ENCODE measurements at regions not wholly inside any gene's neighbourhood (a gene's known extent, or its start where the extent isn't known, plus 50 kb on each side); places are given as distances from the start of the nearest gene placed in this dataset.

- Histone ChIP-seq H3K9me3 (ENCODE audit: low read length) (peaks cover 12% of the 10 kb centered on the region), H3K36me3 (ENCODE audit: insufficient read depth, low read length) (no peaks in the 10 kb centered on the region), H3K9me2 (replicated peaks; ENCODE audit: insufficient read depth, low read length) (no peaks in the 10 kb centered on the region), H3K4me1 (ENCODE audit: low read length) (no peaks in the 10 kb centered on the region), H3K4me2 (ENCODE audit: low read depth, low read length, poor library complexity, severe bottlenecking) (no peak overlapping the region), H4K20me1 (ENCODE audit: insufficient read depth, low read depth, low read length) (no peaks in the 10 kb centered on the region), H3K27ac (ENCODE audit: low read length) (no peak overlapping the region), H3K79me2 (ENCODE audit: low read length) (no peaks in the 10 kb centered on the region), H3K9ac (ENCODE audit: low read length) (no peak overlapping the region), H3K27me3 (ENCODE audit: low read length) (no peaks in the 10 kb centered on the region), H3K4me3 (ENCODE audit: low read length) (no peak overlapping the region), H2AFZ (ENCODE audit: low read length) (no peak overlapping the region)
- DNase-seq = no peak
Measured at GRCh38 chr3:28768439-28768838, 419.8 kb upstream of the AZI2 start.

- no peak overlapping the region for H3K4me2 ChIP-seq (ENCODE audit: low read depth, low read length, poor library complexity, severe bottlenecking)
- H3K9me2 ChIP-seq (replicated peaks; ENCODE audit: insufficient read depth, low read length) = no peaks in the 10 kb centered on the region
- DNase-seq = no peak
- H2AFZ ChIP-seq (ENCODE audit: low read length) = no peak overlapping the region
- peaks cover 9% of the 10 kb centered on the region for H3K9me3 ChIP-seq (ENCODE audit: low read length)
- no peaks in the 10 kb centered on the region for H4K20me1 ChIP-seq (ENCODE audit: insufficient read depth, low read depth, low read length)
- H3K36me3 ChIP-seq (ENCODE audit: insufficient read depth, low read length) = no peaks in the 10 kb centered on the region
- no peak overlapping the region for H3K9ac ChIP-seq (ENCODE audit: low read length)
- H3K27me3 ChIP-seq (ENCODE audit: low read length) = no peaks in the 10 kb centered on the region
- H3K79me2 ChIP-seq (ENCODE audit: low read length) = no peaks in the 10 kb centered on the region
- no peak overlapping the region for H3K4me3 ChIP-seq (ENCODE audit: low read length)
- no peak overlapping the region for H3K27ac ChIP-seq (ENCODE audit: low read length)
- no peaks in the 10 kb centered on the region for H3K4me1 ChIP-seq (ENCODE audit: low read length)
Measured at GRCh38 chr3:28777806-28778475, 429.3 kb upstream of the AZI2 start.

GRCh38 chr3:28780480-28780879 is 431.9 kb upstream of the AZI2 start:
- Histone ChIP-seq H3K27me3 (ENCODE audit: low read length) (no peaks in the 10 kb centered on the region), H3K4me2 (ENCODE audit: low read depth, low read length, poor library complexity, severe bottlenecking) (no peak overlapping the region), H3K9me2 (replicated peaks; ENCODE audit: insufficient read depth, low read length) (no peaks in the 10 kb centered on the region)

GRCh38 chr3:28781053-28781452 is 432.4 kb upstream of the AZI2 start:
- no peak overlapping the region for H3K27ac ChIP-seq (ENCODE audit: low read length)
- H4K20me1 ChIP-seq (ENCODE audit: insufficient read depth, low read depth, low read length) = no peaks in the 10 kb centered on the region
- no peaks in the 10 kb centered on the region for H3K27me3 ChIP-seq (ENCODE audit: low read length)
- H3K36me3 ChIP-seq (ENCODE audit: insufficient read depth, low read length) = no peaks in the 10 kb centered on the region
- H3K79me2 ChIP-seq (ENCODE audit: low read length) = no peaks in the 10 kb centered on the region
- no peak overlapping the region for H3K4me3 ChIP-seq (ENCODE audit: low read length)
- no peak for DNase-seq
- no peaks in the 10 kb centered on the region for H3K4me1 ChIP-seq (ENCODE audit: low read length)
- H3K4me2 ChIP-seq (ENCODE audit: low read depth, low read length, poor library complexity, severe bottlenecking) = no peak overlapping the region
- H2AFZ ChIP-seq (ENCODE audit: low read length) = no peak overlapping the region
- H3K9ac ChIP-seq (ENCODE audit: low read length) = no peak overlapping the region
- H3K9me2 ChIP-seq (replicated peaks; ENCODE audit: insufficient read depth, low read length) = no peaks in the 10 kb centered on the region
- peaks cover 3% of the 10 kb centered on the region for H3K9me3 ChIP-seq (ENCODE audit: low read length)

More at GRCh38 chr3:28780480-28780879, 431.9 kb upstream of the AZI2 start:
- Histone ChIP-seq H4K20me1 (ENCODE audit: insufficient read depth, low read depth, low read length) (no peaks in the 10 kb centered on the region), H3K4me1 (ENCODE audit: low read length) (no peaks in the 10 kb centered on the region), H3K36me3 (ENCODE audit: insufficient read depth, low read length) (no peaks in the 10 kb centered on the region), H3K79me2 (ENCODE audit: low read length) (no peaks in the 10 kb centered on the region), H2AFZ (ENCODE audit: low read length) (no peak overlapping the region), H3K9ac (ENCODE audit: low read length) (no peak overlapping the region), H3K27ac (ENCODE audit: low read length) (no peak overlapping the region), H3K4me3 (ENCODE audit: low read length) (no peak overlapping the region), H3K9me3 (ENCODE audit: low read length) (peaks cover 3% of the 10 kb centered on the region)
- DNase-seq = no peak

- H3K36me3 ChIP-seq (ENCODE audit: insufficient read depth, low read length) = no peaks in the 10 kb centered on the region
- no peaks in the 10 kb centered on the region for H3K27me3 ChIP-seq (ENCODE audit: low read length)
- H3K4me1 ChIP-seq (ENCODE audit: low read length) = no peaks in the 10 kb centered on the region
- no peak for DNase-seq
- no peak overlapping the region for H3K27ac ChIP-seq (ENCODE audit: low read length)
- H3K79me2 ChIP-seq (ENCODE audit: low read length) = no peaks in the 10 kb centered on the region
- peaks cover 3% of the 10 kb centered on the region; the same call in 1 of the 2 replicates for H3K9me3 ChIP-seq (ENCODE audit: low read length)
- no peak overlapping the region for H3K4me3 ChIP-seq (ENCODE audit: low read length)
- H3K4me2 ChIP-seq (ENCODE audit: low read depth, low read length, poor library complexity, severe bottlenecking) = no peak overlapping the region
- no peaks in the 10 kb centered on the region for H4K20me1 ChIP-seq (ENCODE audit: insufficient read depth, low read depth, low read length)
- no peak overlapping the region for H3K9ac ChIP-seq (ENCODE audit: low read length)
- no peak overlapping the region for H2AFZ ChIP-seq (ENCODE audit: low read length)
- no peaks in the 10 kb centered on the region for H3K9me2 ChIP-seq (replicated peaks; ENCODE audit: insufficient read depth, low read length)
Measured at GRCh38 chr3:28786446-28786845, 437.8 kb upstream of the AZI2 start.

GRCh38 chr3:28788571-28788970 is 439.9 kb upstream of the AZI2 start:
- DNase-seq = no peak
- Histone ChIP-seq H3K27me3 (ENCODE audit: low read length) (no peaks in the 10 kb centered on the region), H3K27ac (ENCODE audit: low read length) (no peak overlapping the region), H3K4me3 (ENCODE audit: low read length) (no peak overlapping the region), H3K9me3 (ENCODE audit: low read length) (peaks cover 1% of the 10 kb centered on the region), H3K36me3 (ENCODE audit: insufficient read depth, low read length) (no peaks in the 10 kb centered on the region), H3K9ac (ENCODE audit: low read length) (no peak overlapping the region), H3K79me2 (ENCODE audit: low read length) (no peaks in the 10 kb centered on the region), H3K4me1 (ENCODE audit: low read length) (no peaks in the 10 kb centered on the region), H2AFZ (ENCODE audit: low read length) (no peak overlapping the region), H4K20me1 (ENCODE audit: insufficient read depth, low read depth, low read length) (no peaks in the 10 kb centered on the region), H3K4me2 (ENCODE audit: low read depth, low read length, poor library complexity, severe bottlenecking) (no peak overlapping the region), H3K9me2 (replicated peaks; ENCODE audit: insufficient read depth, low read length) (no peaks in the 10 kb centered on the region)

- Histone ChIP-seq H3K4me3 (ENCODE audit: low read length) (no peak overlapping the region), H3K9me3 (ENCODE audit: low read length) (peaks cover 9% of the 10 kb centered on the region), H3K27ac (ENCODE audit: low read length) (no peak overlapping the region), H3K36me3 (ENCODE audit: insufficient read depth, low read length) (no peaks in the 10 kb centered on the region), H3K4me1 (ENCODE audit: low read length) (no peaks in the 10 kb centered on the region), H3K9me2 (replicated peaks; ENCODE audit: insufficient read depth, low read length) (no peaks in the 10 kb centered on the region), H3K79me2 (ENCODE audit: low read length) (no peaks in the 10 kb centered on the region), H3K27me3 (ENCODE audit: low read length) (no peaks in the 10 kb centered on the region), H3K9ac (ENCODE audit: low read length) (no peak overlapping the region), H2AFZ (ENCODE audit: low read length) (no peak overlapping the region), H3K4me2 (ENCODE audit: low read depth, low read length, poor library complexity, severe bottlenecking) (no peak overlapping the region), H4K20me1 (ENCODE audit: insufficient read depth, low read depth, low read length) (no peaks in the 10 kb centered on the region)
- no peak for DNase-seq
Measured at GRCh38 chr3:28791713-28792255, 443.2 kb upstream of the AZI2 start.

GRCh38 chr3:28792604-28793003 is 444.0 kb upstream of the AZI2 start:
- no peaks in the 10 kb centered on the region for H3K27me3 ChIP-seq (ENCODE audit: low read length)
- H4K20me1 ChIP-seq (ENCODE audit: insufficient read depth, low read depth, low read length) = no peaks in the 10 kb centered on the region
- no peak for DNase-seq
- no peaks in the 10 kb centered on the region for H3K36me3 ChIP-seq (ENCODE audit: insufficient read depth, low read length)
- H3K27ac ChIP-seq (ENCODE audit: low read length) = no peak overlapping the region
- H3K4me2 ChIP-seq (ENCODE audit: low read depth, low read length, poor library complexity, severe bottlenecking) = no peak overlapping the region
- H3K4me1 ChIP-seq (ENCODE audit: low read length) = no peaks in the 10 kb centered on the region
- H3K79me2 ChIP-seq (ENCODE audit: low read length) = no peaks in the 10 kb centered on the region
- no peak overlapping the region for H3K9ac ChIP-seq (ENCODE audit: low read length)
- no peak overlapping the region for H2AFZ ChIP-seq (ENCODE audit: low read length)
- H3K9me3 ChIP-seq (ENCODE audit: low read length) = peaks cover 9% of the 10 kb centered on the region
- H3K9me2 ChIP-seq (replicated peaks; ENCODE audit: insufficient read depth, low read length) = no peaks in the 10 kb centered on the region
- H3K4me3 ChIP-seq (ENCODE audit: low read length) = no peak overlapping the region
